GM12878 (cell line): ENCODE measurements at regions not wholly inside any gene's neighbourhood (a gene's known extent, or its start where the extent isn't known, plus 50 kb on each side); places are given as distances from the start of the nearest gene placed in this dataset.

Source experiments
- ATAC-seq: fragments of 200-7000 bp; cut with Tn5 transposase; 3 replicates; pipeline ENCODE4 v1.9.1; 2020; ENCODE audit warnings: mild to moderate bottlenecking, moderate library complexity
- BruUV-seq: library from RNA; stranded (reverse); fragments of 400-500 nt; replicated peaks from 2 replicates; lab custom pipeline; 2021; lab: Mats Ljungman, UMichigan
- CTCF ChIA-PET: fragments of 300-600 bp; sonication (Branson Sonifier 250); formaldehyde crosslinking; extraction: SDS; loops from one replicate; lab custom pipeline; 2021; ENCODE audit warnings: inconsistent platforms; lab: Yijun Ruan, JAX
- POLR2A ChIA-PET: fragments of 350-600 bp; formaldehyde crosslinking; extraction: SDS; loops from one replicate; lab custom pipeline; 2021; ENCODE audit warnings: inconsistent platforms; lab: Charles Lee
- RAD21 ChIA-PET: fragments of 300-600 bp; sonication (Branson Sonifier 250); formaldehyde crosslinking; loops from one replicate; lab custom pipeline; 2023; ENCODE audit warnings: antibody characterized with exemption; ENCODE audit not compliant: unreplicated experiment; lab: Charles Lee
- SMC1A ChIA-PET: fragments of 300-600 bp; sonication (Branson Sonifier 250); formaldehyde crosslinking; loops from one replicate; lab custom pipeline; 2023; ENCODE audit not compliant: unreplicated experiment, uncharacterized antibody; lab: Charles Lee
- DNase-seq: peaks from one replicate; pipeline ENCODE4 v3.0.0-alpha.2; 2011; ENCODE audit warnings: low read depth, low spot score
- FAIRE-seq: peaks from 3 replicates; lab custom pipeline; 2011; peaks lifted over from hg19 to GRCh38; lab: Jason Lieb, UNC
- H2AFZ ChIP-seq: 2 replicates; pipeline ENCODE4 v1.6.0; 2011; ENCODE audit warnings: low read depth, low read length, control low read depth; ENCODE audit not compliant: control insufficient read depth
- H3K27ac ChIP-seq: 2 replicates; pipeline ENCODE4 v1.5.1; 2011; ENCODE audit warnings: control low read depth; ENCODE audit not compliant: control insufficient read depth, insufficient read depth
- H3K27me3 ChIP-seq, 2 experiments: replicated peaks in 1 of 2; 2 replicates each; pipeline versions ENCODE4 v1.6.0 to v1.6.1; 2011; ENCODE audit warnings: low read length in 1 of 2; ENCODE audit not compliant: control insufficient read depth in 2 of 2, insufficient read depth in 2 of 2
- H3K36me3 ChIP-seq, 2 experiments: 2 replicates each; pipeline ENCODE4 v1.5.1; 2011; ENCODE audit warnings: low read length in 1 of 2; ENCODE audit not compliant: control insufficient read depth in 2 of 2, insufficient read depth in 2 of 2
- H3K4me1 ChIP-seq: 2 replicates; pipeline ENCODE4 v1.6.1; 2011; ENCODE audit warnings: mild to moderate bottlenecking, low read length, moderate library complexity, mixed read lengths; ENCODE audit not compliant: control insufficient read depth, insufficient read depth
- H3K4me2 ChIP-seq: 2 replicates; pipeline ENCODE4 v1.6.0; 2011; ENCODE audit warnings: control low read depth; ENCODE audit not compliant: control insufficient read depth, insufficient read depth
- H3K4me3 ChIP-seq: fragments of 200-600 bp; sonication (generic); 2 replicates; pipeline ENCODE4 v1.5.1; 2016
- H3K79me2 ChIP-seq: 2 replicates; pipeline ENCODE4 v1.6.0; 2011; ENCODE audit warnings: low read length; ENCODE audit not compliant: control insufficient read depth, insufficient read depth
- H3K9ac ChIP-seq: 2 replicates; pipeline ENCODE4 v1.8.0; 2011; ENCODE audit warnings: low read length, control low read depth, mixed read lengths; ENCODE audit not compliant: control insufficient read depth, insufficient read depth
- H3K9me3 ChIP-seq: replicated peaks from 3 replicates; pipeline ENCODE4 v1.5.1; 2011; ENCODE audit warnings: mild to moderate bottlenecking, low read length; ENCODE audit not compliant: control insufficient read depth, insufficient read depth
- H4K20me1 ChIP-seq: 2 replicates; pipeline ENCODE4 v1.6.0; 2011; ENCODE audit not compliant: control insufficient read depth, insufficient read depth
- CHD4 ChIP-seq: fragments of 200-600 bp; sonication (generic); IDR thresholded peaks from 2 replicates; pipeline ENCODE4 v1.6.1; 2016; ENCODE audit warnings: mild to moderate bottlenecking
- FOS ChIP-seq: IDR thresholded peaks from 3 replicates; pipeline ENCODE4 v1.6.1; 2011; ENCODE audit warnings: borderline replicate concordance; ENCODE audit not compliant: insufficient read length; ENCODE audit errors: extremely low read depth
- WGBS: methylation state at CpG from one replicate; pipeline ENCODE4 v1.1.6; 2016; ENCODE audit warnings: low lambda C conversion rate; ENCODE audit not compliant: insufficient replicate concordance, insufficient coverage; ENCODE audit errors: missing lambda C conversion rate; 5-methylcytosine and 5-hydroxymethylcytosine counted together
- in situ Hi-C: fragments of 300-500 bp; cut with MboI; formaldehyde crosslinking; loops from 9 replicates; pipeline ENCODE4 v1.14.3; 2018; ENCODE audit warnings: mixed read lengths
- intact Hi-C: fragments of 100-400 bp; cut with micrococcal nuclease; formaldehyde crosslinking; loops from one replicate; pipeline ENCODE4 v1.14.2; 2022; ENCODE audit not compliant: unreplicated experiment
- TF ChIP-seq, protein P1 (sequence below): fragments of 450-650 bp; IDR thresholded peaks from 2 replicates; pipeline ENCODE4 v1.6.1; 2017; ENCODE audit warnings: low read depth, mild to moderate bottlenecking, moderate library complexity

DNA sequence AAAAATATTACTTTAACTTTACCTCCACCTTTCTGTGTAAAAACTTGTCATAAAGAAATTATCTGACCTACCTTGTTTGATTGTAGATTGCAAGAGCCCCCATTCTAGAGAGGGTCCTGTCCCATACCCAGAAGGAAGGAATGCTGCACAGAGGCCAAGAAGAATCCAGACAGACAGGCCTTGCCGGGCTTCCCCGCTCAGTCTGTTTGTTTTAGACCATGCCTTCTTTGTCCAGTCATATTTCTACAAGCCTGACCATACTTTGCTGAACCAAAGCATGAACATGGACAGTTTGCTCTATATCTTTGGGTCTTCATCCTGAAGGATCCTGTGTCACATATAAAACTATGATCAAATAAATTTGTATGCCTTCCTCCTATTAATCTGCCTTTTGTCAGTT is 95.8 kb upstream of the MYCBP2 start (continued):
- TF ChIP-seq FOS: no peak

DNA sequence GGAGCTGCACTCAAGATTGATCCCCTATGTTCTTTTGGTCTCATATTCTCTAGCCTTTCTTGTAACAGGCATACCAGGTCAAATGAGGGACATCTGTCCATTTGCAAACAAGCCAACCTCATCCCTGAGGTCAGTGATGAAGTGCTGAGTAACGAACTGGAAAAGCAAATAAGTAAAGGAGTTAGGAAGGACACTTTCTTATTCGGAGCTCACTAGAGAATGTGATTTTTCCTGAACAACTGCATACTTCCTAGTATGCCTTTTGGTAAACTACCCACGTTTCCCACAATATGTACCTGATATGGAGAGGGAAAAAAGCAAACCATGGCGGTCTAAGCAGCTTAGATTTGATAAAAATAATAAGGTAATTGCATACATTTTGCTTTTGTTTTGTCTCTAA is 91.0 kb upstream of the MYCBP2 start:
- ATAC-seq: no peak
- BruUV-seq: no TSS peak

More for the DNA sequence above, 91.0 kb upstream of the MYCBP2 start:
- DNase-seq: no peak
- no peak overlapping the region for H3K27ac ChIP-seq
- SMC1A ChIA-PET: interaction anchor here (1.0 to 6.2 kb wide), 14 partner anchors 9 to 98 kb away, joined by 3 to 130 read pairs (median 7); no protein-coding TSS in a partner anchor
- no peaks in the 10 kb centered on the region for H3K79me2 ChIP-seq
- H3K36me3 ChIP-seq: no peaks in the 10 kb centered on the region
- peaks cover 10% of the 10 kb centered on the region for H3K4me1 ChIP-seq
- no peak for TF ChIP-seq CHD4
- TF ChIP-seq, protein P1, sequence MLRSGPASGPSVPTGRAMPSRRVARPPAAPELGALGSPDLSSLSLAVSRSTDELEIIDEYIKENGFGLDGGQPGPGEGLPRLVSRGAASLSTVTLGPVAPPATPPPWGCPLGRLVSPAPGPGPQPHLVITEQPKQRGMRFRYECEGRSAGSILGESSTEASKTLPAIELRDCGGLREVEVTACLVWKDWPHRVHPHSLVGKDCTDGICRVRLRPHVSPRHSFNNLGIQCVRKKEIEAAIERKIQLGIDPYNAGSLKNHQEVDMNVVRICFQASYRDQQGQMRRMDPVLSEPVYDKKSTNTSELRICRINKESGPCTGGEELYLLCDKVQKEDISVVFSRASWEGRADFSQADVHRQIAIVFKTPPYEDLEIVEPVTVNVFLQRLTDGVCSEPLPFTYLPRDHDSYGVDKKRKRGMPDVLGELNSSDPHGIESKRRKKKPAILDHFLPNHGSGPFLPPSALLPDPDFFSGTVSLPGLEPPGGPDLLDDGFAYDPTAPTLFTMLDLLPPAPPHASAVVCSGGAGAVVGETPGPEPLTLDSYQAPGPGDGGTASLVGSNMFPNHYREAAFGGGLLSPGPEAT: no peak
- H3K27me3 ChIP-seq: no peaks in the 10 kb centered on the region
- H2AFZ ChIP-seq: no peak overlapping the region
- RAD21 ChIA-PET: interaction anchor here (0.9 to 5.2 kb wide), 9 partner anchors 8 to 117 kb away, joined by 3 to 52 read pairs (median 4); no protein-coding TSS in a partner anchor
- CTCF ChIA-PET: interaction anchor here (0.7 to 5.5 kb wide), 8 partner anchors 9 to 141 kb away, joined by 3 to 36 read pairs (median 4); no protein-coding TSS in a partner anchor
- FAIRE-seq: no peak
- intact Hi-C loops (no loop called here), in situ Hi-C loops (no loop called here)
- H3K4me2 ChIP-seq: no peak overlapping the region
- 72% methylated on average over 4 of the region's 4 CpGs for WGBS
- no peak overlapping the region for H3K4me3 ChIP-seq
- POLR2A ChIA-PET: interaction anchor here (1.0 to 5.5 kb wide), 3 partner anchors 10 to 78 kb away, joined by 3 to 50 read pairs (median 9); no protein-coding TSS in a partner anchor
- H3K9ac ChIP-seq: no peak overlapping the region
- no peaks in the 10 kb centered on the region for H3K9me3 ChIP-seq
- H4K20me1 ChIP-seq: no peaks in the 10 kb centered on the region
